Aorta (tissue), 5 donors: ENCODE measurements at regions not wholly inside any gene's neighbourhood (a gene's known extent, or its start where the extent isn't known, plus 50 kb on each side); places are given as distances from the start of the nearest gene placed in this dataset.
"Not testable (repeated sequence)": the region's sequence is repeated elsewhere in the genome, so short reads cannot be mapped to it uniquely, and the experiment has no call there.

Experiments used
- ATAC-seq: fragments of 200-7000 bp; cut with Tn5 transposase; one replicate; pipeline ENCODE4 v1.9.1; 2022; ENCODE audit warnings: moderate library complexity; ENCODE audit not compliant: low FRiP score
- DNase-seq, 2 donors: peaks; one replicate each; pipeline ENCODE4 v3.0.0-alpha.2; 2020
- H3K27ac ChIP-seq, 2 donors: one replicate each; pipeline ENCODE4 v1.5.1; 2013; ENCODE audit warnings: low read length in 2 of 2, mild to moderate bottlenecking in 2 of 2, moderate library complexity in 2 of 2, control low read depth in 1 of 2, inconsistent platforms in 1 of 2, low read depth in 1 of 2
- H3K27me3 ChIP-seq, 2 donors: one replicate each; pipeline ENCODE4 v1.6.1; 2013; ENCODE audit warnings: control low read depth in 1 of 2, low read length in 1 of 2, mild to moderate bottlenecking in 1 of 2, moderate library complexity in 1 of 2; ENCODE audit not compliant: insufficient read depth in 2 of 2, control insufficient read depth in 1 of 2
- H3K36me3 ChIP-seq, 2 donors: one replicate each; pipeline ENCODE4 v1.6.1; 2013; ENCODE audit warnings: control low read depth in 1 of 2, low read length in 1 of 2, mild to moderate bottlenecking in 1 of 2; ENCODE audit not compliant: insufficient read depth in 2 of 2, control insufficient read depth in 1 of 2
- H3K4me1 ChIP-seq, 2 donors: one replicate each; pipeline ENCODE4 v1.6.1; 2013; ENCODE audit warnings: low read length in 2 of 2, control low read depth in 1 of 2, mild to moderate bottlenecking in 1 of 2, moderate library complexity in 1 of 2; ENCODE audit not compliant: insufficient read depth in 2 of 2, control insufficient read depth in 1 of 2
- H3K4me3 ChIP-seq, 2 donors: one replicate each; pipeline ENCODE4 v1.5.1; 2013; ENCODE audit warnings: low read length in 2 of 2, control low read depth in 1 of 2, mild to moderate bottlenecking in 1 of 2
- H3K9me3 ChIP-seq: one replicate; pipeline ENCODE4 v1.6.1; 2013; ENCODE audit warnings: mild to moderate bottlenecking, low read length; ENCODE audit not compliant: control insufficient read depth
- WGBS, 2 donors: extraction: QIAGEN DNeasy Blood & Tissue Kit; methylation state at CpG; one replicate each; pipeline ENCODE4 v1.1.7; 2013; 5-methylcytosine and 5-hydroxymethylcytosine counted together
- intact Hi-C, 2 donors: fragments of 100-400 bp; cut with DNase I; formaldehyde crosslinking; loops; one replicate each; pipeline versions ENCODE4 v1.14.2 to v1.15.0; 2022
- donor health status: healthy with polysubstance abuse.
- donor health status: Bipolar disorder and iron deficiency.
- donor health status: DM: no; HTN: no; CAD: no.
- donor health status: DM: no; HTN: no; CAD: no.
- donor health status: DM: yes; HTN: yes; CAD: no.

DNA sequence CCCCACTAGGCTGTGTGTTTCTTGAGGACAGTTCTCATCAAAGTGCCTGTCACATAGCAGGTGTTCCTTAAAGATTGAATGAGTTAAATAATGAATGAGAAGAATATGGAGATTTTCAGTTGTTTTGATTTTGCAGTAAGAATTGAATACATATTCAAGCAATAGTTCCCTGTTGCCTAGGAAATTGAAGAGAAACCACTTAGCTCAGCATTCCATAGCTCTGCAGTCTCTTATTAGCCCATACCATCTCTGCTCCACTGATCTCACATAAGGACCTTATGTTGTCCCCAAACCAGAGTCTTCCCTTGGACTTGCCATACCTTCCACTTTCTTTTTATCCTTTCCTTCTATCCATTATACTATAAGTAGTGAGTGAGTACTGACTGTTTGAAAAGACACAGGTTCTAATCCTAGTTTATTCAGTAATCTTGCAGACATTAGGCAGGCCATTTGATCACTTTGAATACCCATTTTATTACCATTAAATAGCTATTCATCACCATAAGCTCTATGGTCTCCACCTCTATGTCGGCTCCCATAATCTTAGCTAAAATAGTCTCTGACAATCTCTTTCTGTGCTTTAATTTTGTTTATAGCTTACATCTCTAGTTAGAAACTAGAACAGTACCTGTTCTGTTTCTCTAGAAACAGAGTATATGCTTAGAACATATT lies 1059.6 kb upstream of the SLIT2 start:
- 0 to 98% methylated on average over 1 of the region's 1 CpG for WGBS, 2 donors
- H3K27me3 ChIP-seq = no peaks in the 10 kb centered on the region
- intact Hi-C loops = no loop called here
- DNase-seq = no peak
- H3K27ac ChIP-seq = no peak overlapping the region
- H3K9me3 ChIP-seq = no peaks in the 10 kb centered on the region
- no peak for ATAC-seq
- H3K4me1 ChIP-seq = no peaks in the 10 kb centered on the region
- H3K36me3 ChIP-seq = no peaks in the 10 kb centered on the region
- no peak overlapping the region for H3K4me3 ChIP-seq

DNA sequence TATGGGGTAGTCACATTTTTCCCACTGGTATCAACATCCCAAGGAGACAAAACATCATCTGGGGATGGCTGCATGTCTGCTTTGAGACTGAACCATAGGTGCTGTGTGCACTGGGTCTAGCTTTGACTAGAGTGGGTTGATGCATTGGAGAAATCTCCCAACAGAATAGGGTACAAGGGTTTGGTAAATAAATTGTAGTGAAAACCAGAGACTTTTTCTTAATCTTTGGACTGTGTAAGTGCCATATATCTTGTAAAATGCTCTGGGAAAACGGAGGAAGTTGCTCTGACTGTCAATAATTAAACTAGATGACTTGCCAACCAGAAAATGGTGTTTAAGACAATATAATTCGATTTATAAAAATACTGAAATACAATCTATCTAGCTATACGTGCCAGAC lies 1064.0 kb upstream of the SLIT2 start:
- Histone ChIP-seq H3K36me3 (no peaks in the 10 kb centered on the region), H3K27ac (no peak overlapping the region), H3K27me3 (no peaks in the 10 kb centered on the region), H3K4me3 (no peak overlapping the region), H3K4me1 (no peaks in the 10 kb centered on the region), H3K9me3 (no peaks in the 10 kb centered on the region)
- intact Hi-C loops = no loop called here
- WGBS, 2 donors = 65 to 69% methylated on average over 3 of the region's 3 CpGs
- ATAC-seq (no peak), DNase-seq (no peak)

DNA sequence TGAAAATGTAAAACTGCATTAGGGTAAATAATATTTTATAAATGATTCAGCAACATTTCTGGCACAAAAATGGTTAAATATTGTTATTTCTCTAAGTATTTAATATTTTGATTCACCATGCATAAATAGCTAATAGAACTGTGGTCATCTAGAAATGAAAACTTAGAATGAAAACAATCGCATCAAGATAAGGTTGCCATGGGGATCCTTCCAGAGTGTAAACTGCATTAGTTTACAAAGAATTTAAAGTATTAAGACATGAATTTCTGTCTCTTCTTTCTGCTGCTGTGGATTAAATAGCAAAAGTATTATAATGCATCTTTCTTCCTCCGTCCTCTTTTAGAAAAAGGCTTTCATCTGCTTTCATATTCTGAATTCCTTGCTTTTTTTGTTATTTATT lies 1064.6 kb upstream of the SLIT2 start:
- no peaks in the 10 kb centered on the region for H3K27me3 ChIP-seq
- H3K36me3 ChIP-seq = no peaks in the 10 kb centered on the region
- no peaks in the 10 kb centered on the region for H3K9me3 ChIP-seq
- ATAC-seq (no peak), DNase-seq (no peak)
- no peak overlapping the region for H3K27ac ChIP-seq
- 4 to 9% methylated on average over 2 of the region's 2 CpGs for WGBS, 2 donors
- intact Hi-C loops = no loop called here
- H3K4me3 ChIP-seq = no peak overlapping the region
- no peaks in the 10 kb centered on the region for H3K4me1 ChIP-seq

DNA sequence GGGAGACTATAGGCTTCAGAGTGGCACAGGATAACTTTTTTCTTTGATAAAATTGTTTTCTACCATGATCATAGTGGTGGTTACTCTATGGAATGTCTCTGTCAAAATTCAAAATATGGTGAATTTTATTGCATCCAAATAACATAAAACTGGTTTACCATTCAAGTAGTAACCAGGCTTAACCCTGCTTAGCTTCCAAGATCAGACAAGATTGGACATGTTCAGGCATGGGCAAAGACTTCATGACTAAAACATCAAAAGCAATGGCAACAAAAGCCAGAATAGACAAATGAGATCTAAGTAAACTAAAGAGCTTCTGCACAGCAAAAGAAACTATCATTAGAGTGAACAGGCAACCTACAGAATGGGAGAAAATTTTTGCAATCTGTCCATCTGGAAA lies 1070.1 kb upstream of the SLIT2 start:
- intact Hi-C loops, H3K4me1 ChIP-seq, H3K36me3 ChIP-seq, H3K27ac ChIP-seq, H3K9me3 ChIP-seq, H3K27me3 ChIP-seq, DNase-seq, ATAC-seq, H3K4me3 ChIP-seq: not testable (repeated sequence)

DNA sequence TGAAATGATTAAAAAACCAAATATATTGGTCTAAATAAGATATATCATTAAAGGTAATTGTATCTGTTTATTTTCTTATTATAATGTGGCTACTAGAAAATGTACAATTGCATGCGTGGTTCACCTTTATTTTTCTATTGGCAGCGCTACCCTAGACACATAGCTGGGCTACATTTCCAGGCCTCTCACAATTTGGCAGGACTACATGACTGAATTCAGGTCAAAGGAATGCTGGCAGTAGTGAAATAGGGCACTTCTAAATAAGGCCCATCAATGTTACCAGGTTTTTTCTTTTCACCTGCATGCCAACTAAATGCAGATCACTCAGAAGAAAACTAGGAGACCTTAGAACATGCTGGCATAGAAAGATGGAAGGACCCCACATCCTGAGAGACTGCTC lies 1072.9 kb upstream of the SLIT2 start:
- Histone ChIP-seq H3K4me3 (no peak overlapping the region), H3K36me3 (no peaks in the 10 kb centered on the region), H3K9me3 (no peaks in the 10 kb centered on the region), H3K27ac (no peak overlapping the region), H3K4me1 (no peaks in the 10 kb centered on the region), H3K27me3 (no peaks in the 10 kb centered on the region)
- no peak for DNase-seq
- 5 to 11% methylated on average over 2 of the region's 2 CpGs for WGBS, 2 donors
- intact Hi-C loops = no loop called here
- ATAC-seq = no peak

DNA sequence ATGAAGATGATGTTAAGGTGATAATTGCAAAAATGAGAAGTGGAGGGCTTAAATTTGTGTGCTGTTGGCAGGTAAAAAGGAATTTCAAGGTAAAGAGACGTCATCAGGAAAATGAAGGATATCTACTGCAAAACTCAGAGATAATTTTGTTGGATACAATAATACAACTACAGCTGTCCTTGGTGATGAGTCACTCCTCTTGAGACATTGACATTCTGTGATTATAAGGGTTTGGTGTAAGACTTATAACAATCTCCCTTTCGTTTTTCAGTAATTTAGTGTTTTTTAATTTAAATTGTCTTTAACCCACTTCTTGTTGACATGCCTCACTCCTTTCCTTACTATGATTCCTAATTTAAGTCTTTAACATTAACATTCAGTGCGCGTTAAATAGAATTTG lies 1074.1 kb upstream of the SLIT2 start:
- 91 to 95% methylated on average over 4 of the region's 4 CpGs for WGBS, 2 donors
- intact Hi-C loops = no loop called here
- H3K9me3 ChIP-seq = no peaks in the 10 kb centered on the region
- DNase-seq (no peak), ATAC-seq (no peak)
- no peaks in the 10 kb centered on the region for H3K27me3 ChIP-seq
- H3K4me1 ChIP-seq = no peaks in the 10 kb centered on the region
- H3K4me3 ChIP-seq = no peak overlapping the region
- H3K27ac ChIP-seq = no peak overlapping the region
- no peaks in the 10 kb centered on the region for H3K36me3 ChIP-seq

DNA sequence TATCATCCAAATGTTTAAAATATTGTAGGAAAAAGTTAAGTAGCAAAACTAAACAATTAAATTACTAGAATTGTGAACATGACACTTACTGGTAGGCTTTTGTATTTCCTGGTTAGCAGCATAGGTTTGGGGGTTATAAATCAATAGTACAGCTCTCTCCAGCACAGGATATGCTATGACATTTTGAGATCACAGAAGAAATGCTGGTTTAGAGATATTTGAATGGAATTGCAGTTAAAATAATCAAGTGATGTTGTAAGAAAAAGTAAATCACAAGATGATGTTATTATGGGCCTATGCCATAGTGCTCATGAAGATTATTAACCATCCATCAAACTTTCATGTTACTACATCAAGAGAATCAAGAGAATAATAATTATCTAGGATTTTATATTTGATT lies 1079.9 kb upstream of the SLIT2 start:
- H3K27me3 ChIP-seq = no peaks in the 10 kb centered on the region
- intact Hi-C loops = no loop called here
- no peak for ATAC-seq
- H3K4me1 ChIP-seq = no peaks in the 10 kb centered on the region
- DNase-seq = no peak
- H3K36me3 ChIP-seq = no peaks in the 10 kb centered on the region
- H3K4me3 ChIP-seq = no peak overlapping the region
- H3K9me3 ChIP-seq = no peaks in the 10 kb centered on the region
- no peak overlapping the region for H3K27ac ChIP-seq

DNA sequence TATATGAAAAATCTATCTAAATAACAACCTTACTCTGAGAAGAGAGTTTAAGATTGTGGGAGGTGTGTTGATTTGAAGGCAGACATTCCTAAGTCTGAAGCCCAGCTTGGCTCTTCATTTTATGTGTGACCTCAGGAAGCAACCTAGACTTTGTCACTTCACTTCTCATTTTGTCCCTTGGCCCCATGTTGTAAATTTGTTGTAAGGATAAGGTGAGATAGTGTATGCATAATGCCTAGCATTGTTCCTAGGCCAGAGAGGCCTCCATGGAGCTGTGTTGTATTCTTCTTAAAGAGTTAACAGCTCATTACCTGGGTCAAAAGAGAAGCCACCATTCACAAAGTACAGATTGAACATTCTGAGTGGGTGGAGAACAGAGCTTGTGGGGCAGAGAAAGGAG lies 1084.4 kb upstream of the SLIT2 start:
- DNase-seq (no peak), ATAC-seq (no peak)
- H3K27me3 ChIP-seq = no peaks in the 10 kb centered on the region
- no peaks in the 10 kb centered on the region for H3K9me3 ChIP-seq
- H3K27ac ChIP-seq = no peak overlapping the region
- intact Hi-C loops = no loop called here
- H3K36me3 ChIP-seq = no peaks in the 10 kb centered on the region
- no peak overlapping the region for H3K4me3 ChIP-seq
- H3K4me1 ChIP-seq = no peaks in the 10 kb centered on the region

DNA sequence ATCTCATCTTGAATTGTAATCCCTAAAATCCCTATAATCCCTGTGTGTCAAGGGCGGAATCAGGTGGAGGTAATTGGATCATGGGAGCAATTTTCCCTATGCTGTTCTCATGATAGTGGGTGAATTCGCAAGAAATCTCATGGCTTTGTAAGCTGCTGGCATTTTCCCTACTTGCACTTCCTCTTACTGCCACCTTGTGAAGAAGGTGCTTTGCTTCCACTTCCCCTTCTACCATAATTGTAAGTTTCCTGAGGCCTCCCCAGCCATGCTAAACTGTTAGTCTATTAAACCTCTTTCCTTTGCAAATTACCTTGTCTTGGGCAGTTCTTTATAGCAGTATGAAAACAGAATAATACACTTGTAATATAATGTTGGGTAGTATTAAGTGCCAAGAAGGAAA lies 1087.4 kb upstream of the SLIT2 start:
- Histone ChIP-seq H3K4me3 (no peak overlapping the region), H3K4me1 (no peaks in the 10 kb centered on the region), H3K27ac (no peak overlapping the region), H3K36me3 (no peaks in the 10 kb centered on the region), H3K9me3 (no peaks in the 10 kb centered on the region), H3K27me3 (no peaks in the 10 kb centered on the region)
- ATAC-seq (no peak), DNase-seq (no peak)
- intact Hi-C loops = no loop called here
- 96 to 97% methylated on average over 2 of the region's 2 CpGs for WGBS, 2 donors
